ENCODE measurements at regions not wholly inside any gene's neighbourhood (a gene's known extent, or its start where the extent isn't known, plus 50 kb on each side); places are given as distances from the start of the nearest gene placed in this dataset.

DNA sequence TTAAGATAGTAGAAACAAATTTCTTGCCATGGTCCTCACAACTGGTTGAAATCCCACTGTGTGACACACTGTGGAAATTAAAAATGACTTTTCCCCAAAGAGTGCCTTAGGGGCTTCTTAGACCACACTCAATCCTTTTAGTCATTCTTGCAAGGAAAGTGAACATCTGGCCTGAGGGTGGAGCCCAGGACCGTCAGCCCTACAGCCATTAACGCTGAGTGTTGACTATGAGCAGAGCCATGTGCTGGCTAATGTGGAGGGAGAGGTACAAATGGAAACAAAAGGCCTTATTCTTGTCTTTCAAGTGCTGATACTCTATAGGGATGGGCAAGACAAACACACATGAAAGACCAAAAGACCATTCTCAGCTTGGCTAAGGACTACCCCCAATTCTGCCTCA, 456.5 kb downstream of the ZSWIM6 start:
- POLR2A ChIA-PET: no interaction called here
- TF ChIP-seq, protein P1, sequence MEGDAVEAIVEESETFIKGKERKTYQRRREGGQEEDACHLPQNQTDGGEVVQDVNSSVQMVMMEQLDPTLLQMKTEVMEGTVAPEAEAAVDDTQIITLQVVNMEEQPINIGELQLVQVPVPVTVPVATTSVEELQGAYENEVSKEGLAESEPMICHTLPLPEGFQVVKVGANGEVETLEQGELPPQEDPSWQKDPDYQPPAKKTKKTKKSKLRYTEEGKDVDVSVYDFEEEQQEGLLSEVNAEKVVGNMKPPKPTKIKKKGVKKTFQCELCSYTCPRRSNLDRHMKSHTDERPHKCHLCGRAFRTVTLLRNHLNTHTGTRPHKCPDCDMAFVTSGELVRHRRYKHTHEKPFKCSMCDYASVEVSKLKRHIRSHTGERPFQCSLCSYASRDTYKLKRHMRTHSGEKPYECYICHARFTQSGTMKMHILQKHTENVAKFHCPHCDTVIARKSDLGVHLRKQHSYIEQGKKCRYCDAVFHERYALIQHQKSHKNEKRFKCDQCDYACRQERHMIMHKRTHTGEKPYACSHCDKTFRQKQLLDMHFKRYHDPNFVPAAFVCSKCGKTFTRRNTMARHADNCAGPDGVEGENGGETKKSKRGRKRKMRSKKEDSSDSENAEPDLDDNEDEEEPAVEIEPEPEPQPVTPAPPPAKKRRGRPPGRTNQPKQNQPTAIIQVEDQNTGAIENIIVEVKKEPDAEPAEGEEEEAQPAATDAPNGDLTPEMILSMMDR (IDR thresholded peaks at IDR 0.05; ENCODE audit: insufficient read depth, low read length, missing control alignments): no peak
- H3K4me3 ChIP-seq (ENCODE audit: low read depth, low read length): no peak overlapping the region
- CTCF ChIA-PET: no interaction called here
- DNase-seq (ENCODE audit: low read depth, low spot score): no peak

DNA sequence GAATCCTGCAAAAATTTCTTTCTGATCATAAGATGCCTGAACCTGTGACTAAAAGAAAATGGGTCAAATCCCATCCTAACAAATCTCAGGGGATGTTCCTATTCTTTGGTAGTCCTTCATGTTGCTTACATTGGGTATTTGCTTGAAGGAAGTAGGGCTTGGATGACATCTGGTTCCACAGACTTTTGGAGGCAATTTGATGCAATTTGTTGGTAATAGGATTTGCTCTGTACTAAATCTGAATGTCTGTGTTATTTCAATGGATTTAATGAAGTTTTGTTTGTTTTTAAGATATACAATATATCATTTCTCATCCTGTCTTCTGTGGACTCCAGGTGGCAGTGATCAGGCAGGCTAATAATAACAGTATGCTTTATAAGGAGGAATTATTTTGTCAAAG, 457.9 kb downstream of the ZSWIM6 start:
- TF ChIP-seq, protein P1 (IDR thresholded peaks at IDR 0.05; ENCODE audit: insufficient read depth, low read length, missing control alignments): no peak
- POLR2A ChIA-PET: no interaction called here
- DNase-seq (ENCODE audit: low read depth, low spot score): no peak
- H3K4me3 ChIP-seq (ENCODE audit: low read depth, low read length): no peak overlapping the region
- CTCF ChIA-PET: no interaction called here

DNA sequence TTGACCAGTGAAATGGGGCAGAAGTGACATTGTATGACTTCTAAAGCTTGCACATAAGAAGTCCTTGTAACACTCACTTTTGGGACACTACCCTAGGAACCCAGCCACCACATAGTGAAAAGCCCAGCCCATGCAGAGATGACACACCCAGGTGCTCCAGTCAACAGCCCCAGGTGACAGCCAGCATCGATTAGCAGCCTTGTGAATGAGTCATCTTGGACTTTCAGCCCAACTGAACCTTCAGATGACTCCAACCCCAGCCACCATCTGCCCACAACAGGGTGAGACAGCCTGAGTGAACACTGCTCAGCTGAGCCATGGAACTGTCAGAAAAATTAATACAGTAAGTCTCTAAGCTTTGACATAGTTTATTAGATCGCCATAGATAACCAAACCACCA, 458.6 kb downstream of the ZSWIM6 start:
- DNase-seq (ENCODE audit: low read depth, low spot score): no peak
- ChIA-PET POLR2A (no interaction called here), CTCF (no interaction called here)
- TF ChIP-seq, protein P1 (IDR thresholded peaks at IDR 0.05; ENCODE audit: insufficient read depth, low read length, missing control alignments): no peak
- no peak overlapping the region for H3K4me3 ChIP-seq (ENCODE audit: low read depth, low read length)

DNA sequence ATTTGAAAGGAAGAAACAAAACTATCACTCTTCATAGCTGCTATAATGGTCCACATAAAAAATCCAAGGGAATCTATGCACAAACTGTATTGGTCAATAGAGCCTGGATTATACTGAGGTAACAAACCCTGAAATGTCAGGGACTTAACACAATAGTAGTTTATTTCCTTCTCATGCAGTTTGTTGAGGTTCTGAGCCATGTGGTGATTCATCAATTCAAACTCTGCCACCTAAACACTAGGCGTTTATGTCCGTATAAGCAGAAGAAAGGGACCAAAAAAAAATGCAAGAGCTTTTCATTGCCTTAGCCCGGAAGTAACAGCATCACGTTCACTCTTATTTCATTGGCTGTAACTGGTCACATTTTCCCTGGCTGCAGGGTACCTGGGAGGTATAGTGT, 464.7 kb downstream of the ZSWIM6 start:
- TF ChIP-seq, protein P1 (IDR thresholded peaks at IDR 0.05; ENCODE audit: insufficient read depth, low read length, missing control alignments): no peak

DNA sequence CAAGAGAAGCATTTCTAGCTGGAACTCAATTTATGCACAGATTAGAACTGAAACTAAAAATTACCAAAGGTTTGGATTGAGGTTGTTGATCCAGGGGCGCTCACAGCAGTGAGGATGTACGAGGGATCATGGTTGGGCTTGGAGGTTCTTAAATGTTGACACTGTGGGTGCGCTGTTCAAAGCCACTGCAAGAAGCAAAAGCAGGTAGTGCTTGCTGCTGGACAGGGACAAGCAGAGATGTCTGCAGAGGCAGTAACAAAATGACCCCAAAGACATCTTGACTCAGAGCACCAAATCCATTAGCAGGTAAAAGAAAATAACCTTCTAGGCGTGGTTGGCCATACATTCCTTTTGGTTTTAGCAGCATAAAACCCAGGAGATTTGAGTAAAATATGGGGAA, 468.4 kb downstream of the ZSWIM6 start:
- ChIA-PET CTCF (no interaction called here), POLR2A (no interaction called here)

More for the DNA sequence above, 464.7 kb downstream of the ZSWIM6 start:
- CTCF ChIA-PET: no interaction called here
- no peak overlapping the region for H3K4me3 ChIP-seq (ENCODE audit: low read depth, low read length)
- POLR2A ChIA-PET: no interaction called here
- DNase-seq (ENCODE audit: low read depth, low spot score): no peak

DNA sequence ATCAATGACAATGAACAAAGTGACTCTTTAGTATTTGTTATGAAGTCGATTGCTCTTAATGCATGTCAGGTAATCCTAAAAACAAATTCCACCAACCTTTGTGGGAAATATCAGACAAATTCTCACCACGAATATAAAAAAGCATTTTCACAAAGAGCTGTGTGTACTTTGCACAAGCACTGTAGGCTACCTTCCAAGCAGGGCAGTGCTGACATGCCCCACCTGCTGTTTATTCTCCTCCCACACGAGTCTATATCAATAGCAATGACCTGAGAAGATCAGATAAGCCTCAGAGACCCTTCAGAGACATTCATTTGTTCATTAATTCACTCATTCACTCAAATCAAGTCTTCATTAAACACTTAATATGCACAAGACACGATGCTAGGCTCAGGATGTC, 469.1 kb downstream of the ZSWIM6 start:
- H3K4me3 ChIP-seq (ENCODE audit: low read depth, low read length): no peak overlapping the region
- ChIA-PET CTCF (no interaction called here), POLR2A (no interaction called here)
- TF ChIP-seq, protein P1 (IDR thresholded peaks at IDR 0.05; ENCODE audit: insufficient read depth, low read length, missing control alignments): no peak
- DNase-seq (ENCODE audit: low read depth, low spot score): no peak

More for the DNA sequence above, 468.4 kb downstream of the ZSWIM6 start:
- H3K4me3 ChIP-seq (ENCODE audit: low read depth, low read length): no peak overlapping the region
- DNase-seq (ENCODE audit: low read depth, low spot score): no peak
- TF ChIP-seq, protein P1 (IDR thresholded peaks at IDR 0.05; ENCODE audit: insufficient read depth, low read length, missing control alignments): no peak
